HCT116 (cell line): ENCODE measurements at regions not wholly inside any gene's neighbourhood (a gene's known extent, or its start where the extent isn't known, plus 50 kb on each side); places are given as distances from the start of the nearest gene placed in this dataset.
"Not testable (repeated sequence)": the region's sequence is repeated elsewhere in the genome, so short reads cannot be mapped to it uniquely, and the experiment has no call there.

Experiments
- CTCF ChIP-seq, 3 experiments: fragments of 200-600 bp in 1 of 3; sonication (generic) in 1 of 3; IDR thresholded peaks in 2 of 3; conservative IDR thresholded peaks in 1 of 3; 2 replicates each; pipeline ENCODE4 v1.5.1; 2012 to 2017; ENCODE audit warnings: low read depth in 2 of 3, low read length in 2 of 3, antibody characterized with exemption in 1 of 3, borderline replicate concordance in 1 of 3, control low read depth in 1 of 3, mild to moderate bottlenecking in 1 of 3, mixed read lengths in 1 of 3, mixed run types in 1 of 3, moderate library complexity in 1 of 3; ENCODE audit not compliant: insufficient read depth in 1 of 3
- POLR2A ChIP-seq: IDR thresholded peaks from 2 replicates; pipeline ENCODE4 v1.7.0; 2011; ENCODE audit warnings: borderline replicate concordance; ENCODE audit not compliant: insufficient read depth, insufficient read length; ENCODE audit errors: extremely low read depth
- POLR2AphosphoS5 ChIP-seq: IDR thresholded peaks from 2 replicates; pipeline ENCODE4 v1.6.1; 2011; ENCODE audit warnings: mild to moderate bottlenecking, low read depth, low read length, moderate library complexity
- ZBTB33 ChIP-seq: IDR thresholded peaks from 2 replicates; pipeline ENCODE4 v1.6.1; 2011; ENCODE audit warnings: mild to moderate bottlenecking, low read length, moderate library complexity; ENCODE audit not compliant: insufficient replicate concordance; ENCODE audit errors: extremely low read depth
- TF ChIP-seq, protein P1 (sequence below): IDR thresholded peaks from 2 replicates; pipeline ENCODE4 v1.6.1; 2012; ENCODE audit warnings: low read depth

DNA sequence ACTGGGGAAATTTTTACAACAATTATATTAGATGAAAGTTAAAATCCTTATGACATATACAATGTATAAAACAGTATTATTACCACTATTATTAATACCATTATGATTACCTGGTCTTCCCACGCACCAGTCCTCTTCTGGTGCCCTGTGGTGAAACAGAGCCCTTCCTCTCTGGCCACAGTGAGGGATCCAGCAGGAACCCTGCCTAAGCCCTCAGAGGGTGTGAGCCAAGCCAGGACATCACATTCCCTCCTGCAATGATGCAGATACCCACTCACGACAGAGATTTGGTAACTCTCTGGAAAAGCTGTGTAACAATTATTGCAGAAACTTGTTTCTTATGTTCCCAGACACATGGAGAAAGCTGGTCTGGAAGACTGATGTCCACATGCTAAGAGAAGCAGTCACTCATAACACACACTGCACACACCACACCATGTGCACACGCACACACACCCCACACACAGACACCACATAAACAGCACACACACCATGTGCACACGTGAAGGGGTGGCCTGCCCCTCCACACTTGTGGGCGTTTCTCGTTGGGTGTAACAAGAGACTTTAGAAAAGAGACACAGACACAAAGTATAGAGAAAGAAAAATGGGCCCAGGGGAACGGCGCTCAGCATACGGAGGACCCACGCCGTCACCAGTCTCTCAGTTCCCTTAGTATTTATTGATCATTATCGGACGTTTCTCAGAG, 1373.8 kb upstream of the DEFB115 start:
- not testable (repeated sequence) for TF ChIP-seq POLR2AphosphoS5; CTCF (IDR thresholded peaks at IDR 0.05 in 2 of 3, conservative IDR thresholded peaks at IDR 0.05 in 1 of 3; ENCODE audit: borderline replicate concordance in 1 of 3, insufficient read depth in 1 of 3, low read depth in 2 of 3, low read length in 2 of 3); POLR2A; ZBTB33
- TF ChIP-seq, protein P1, sequence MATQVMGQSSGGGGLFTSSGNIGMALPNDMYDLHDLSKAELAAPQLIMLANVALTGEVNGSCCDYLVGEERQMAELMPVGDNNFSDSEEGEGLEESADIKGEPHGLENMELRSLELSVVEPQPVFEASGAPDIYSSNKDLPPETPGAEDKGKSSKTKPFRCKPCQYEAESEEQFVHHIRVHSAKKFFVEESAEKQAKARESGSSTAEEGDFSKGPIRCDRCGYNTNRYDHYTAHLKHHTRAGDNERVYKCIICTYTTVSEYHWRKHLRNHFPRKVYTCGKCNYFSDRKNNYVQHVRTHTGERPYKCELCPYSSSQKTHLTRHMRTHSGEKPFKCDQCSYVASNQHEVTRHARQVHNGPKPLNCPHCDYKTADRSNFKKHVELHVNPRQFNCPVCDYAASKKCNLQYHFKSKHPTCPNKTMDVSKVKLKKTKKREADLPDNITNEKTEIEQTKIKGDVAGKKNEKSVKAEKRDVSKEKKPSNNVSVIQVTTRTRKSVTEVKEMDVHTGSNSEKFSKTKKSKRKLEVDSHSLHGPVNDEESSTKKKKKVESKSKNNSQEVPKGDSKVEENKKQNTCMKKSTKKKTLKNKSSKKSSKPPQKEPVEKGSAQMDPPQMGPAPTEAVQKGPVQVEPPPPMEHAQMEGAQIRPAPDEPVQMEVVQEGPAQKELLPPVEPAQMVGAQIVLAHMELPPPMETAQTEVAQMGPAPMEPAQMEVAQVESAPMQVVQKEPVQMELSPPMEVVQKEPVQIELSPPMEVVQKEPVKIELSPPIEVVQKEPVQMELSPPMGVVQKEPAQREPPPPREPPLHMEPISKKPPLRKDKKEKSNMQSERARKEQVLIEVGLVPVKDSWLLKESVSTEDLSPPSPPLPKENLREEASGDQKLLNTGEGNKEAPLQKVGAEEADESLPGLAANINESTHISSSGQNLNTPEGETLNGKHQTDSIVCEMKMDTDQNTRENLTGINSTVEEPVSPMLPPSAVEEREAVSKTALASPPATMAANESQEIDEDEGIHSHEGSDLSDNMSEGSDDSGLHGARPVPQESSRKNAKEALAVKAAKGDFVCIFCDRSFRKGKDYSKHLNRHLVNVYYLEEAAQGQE, result not testable (repeated sequence)
